Endothelial cell (in vitro differentiated cells): ENCODE measurements at regions not wholly inside any gene's neighbourhood (a gene's known extent, or its start where the extent isn't known, plus 50 kb on each side); places are given as distances from the start of the nearest gene placed in this dataset.

Experiments
- DNase-seq: peaks from one replicate; pipeline ENCODE4 v3.0.0; 2021; ENCODE audit warnings: low spot score
- H3K27ac Mint-ChIP-seq: one replicate; pipeline ENCODE4 v1.8.0; 2021; ENCODE audit warnings: mixed read lengths, inconsistent platforms; ENCODE audit not compliant: unreplicated experiment
- H3K27me3 Mint-ChIP-seq: one replicate; pipeline ENCODE4 v1.8.0; 2021; ENCODE audit warnings: mild to moderate bottlenecking, moderate library complexity, mixed read lengths, inconsistent platforms; ENCODE audit not compliant: unreplicated experiment
- H3K36me3 Mint-ChIP-seq: one replicate; pipeline ENCODE4 v1.8.0; 2021; ENCODE audit warnings: mild to moderate bottlenecking, low read depth, mixed read lengths, inconsistent platforms; ENCODE audit not compliant: unreplicated experiment
- H3K4me1 Mint-ChIP-seq: one replicate; pipeline ENCODE4 v1.8.0; 2021; ENCODE audit warnings: mild to moderate bottlenecking, mixed read lengths, inconsistent platforms; ENCODE audit not compliant: unreplicated experiment
- H3K4me3 Mint-ChIP-seq: one replicate; pipeline ENCODE4 v1.8.0; 2021; ENCODE audit warnings: mild to moderate bottlenecking, mixed read lengths, inconsistent platforms; ENCODE audit not compliant: unreplicated experiment
- H3K9me3 Mint-ChIP-seq: one replicate; pipeline ENCODE4 v1.8.0; 2021; ENCODE audit warnings: mixed read lengths, inconsistent platforms; ENCODE audit not compliant: unreplicated experiment
- CTCF ChIP-seq: fragments of 200-600 bp; sonication (generic); IDR thresholded peaks from one replicate; pipeline ENCODE4 v1.5.0; 2021; ENCODE audit warnings: antibody characterized with exemption; ENCODE audit not compliant: unreplicated experiment

GRCh38 chr18:78822171-78822948 is 157.3 kb upstream of the SALL3 start:
- H3K4me1 Mint-ChIP-seq = no peaks in the 10 kb centered on the region
- no peak overlapping the region for H3K27ac Mint-ChIP-seq
- DNase-seq = no peak
- H3K27me3 Mint-ChIP-seq = peaks cover 10% of the 10 kb centered on the region
- H3K9me3 Mint-ChIP-seq = peaks cover 57% of the 10 kb centered on the region
- peaks cover 21% of the 10 kb centered on the region for H3K36me3 Mint-ChIP-seq
- no peak overlapping the region for H3K4me3 Mint-ChIP-seq
- no peak for TF ChIP-seq CTCF

GRCh38 chr18:78822949-78823285 is 156.7 kb upstream of the SALL3 start:
- Mint-ChIP-seq H3K4me1 (no peaks in the 10 kb centered on the region), H3K27me3 (peaks cover 10% of the 10 kb centered on the region), H3K36me3 (peaks cover 22% of the 10 kb centered on the region), H3K9me3 (peaks cover 57% of the 10 kb centered on the region), H3K4me3 (no peak overlapping the region), H3K27ac (no peak overlapping the region)
- no peak for DNase-seq
- TF ChIP-seq CTCF = no peak

GRCh38 chr18:78825168-78825567 is 154.4 kb upstream of the SALL3 start:
- H3K4me3 Mint-ChIP-seq = peak overlapping the region; percentile 21
- H3K36me3 Mint-ChIP-seq = peaks cover 21% of the 10 kb centered on the region
- TF ChIP-seq CTCF = no peak
- no peak overlapping the region for H3K27ac Mint-ChIP-seq
- no peaks in the 10 kb centered on the region for H3K4me1 Mint-ChIP-seq
- H3K27me3 Mint-ChIP-seq = peaks cover 10% of the 10 kb centered on the region
- DNase-seq = no peak
- peaks cover 60% of the 10 kb centered on the region for H3K9me3 Mint-ChIP-seq

GRCh38 chr18:78826631-78827030 is 153.0 kb upstream of the SALL3 start:
- Mint-ChIP-seq H3K36me3 (peaks cover 22% of the 10 kb centered on the region), H3K4me3 (no peak overlapping the region), H3K27me3 (peaks cover 7% of the 10 kb centered on the region), H3K9me3 (peaks cover 65% of the 10 kb centered on the region), H3K4me1 (no peaks in the 10 kb centered on the region), H3K27ac (no peak overlapping the region)
- TF ChIP-seq CTCF = no peak
- DNase-seq = no peak

GRCh38 chr18:78827141-78827540 is 152.5 kb upstream of the SALL3 start:
- Mint-ChIP-seq H3K4me3 (peak overlapping the region; percentile 0), H3K27me3 (peaks cover 7% of the 10 kb centered on the region), H3K27ac (no peak overlapping the region), H3K4me1 (no peaks in the 10 kb centered on the region), H3K9me3 (peaks cover 61% of the 10 kb centered on the region), H3K36me3 (peaks cover 22% of the 10 kb centered on the region)
- no peak for TF ChIP-seq CTCF
- no peak for DNase-seq
